LNCAP (cell line): ENCODE measurements at regions not wholly inside any gene's neighbourhood (a gene's known extent, or its start where the extent isn't known, plus 50 kb on each side); places are given as distances from the start of the nearest gene placed in this dataset.

Experiments
- CTCF ChIP-seq: fragments of 450-650 bp; IDR thresholded peaks from 2 replicates; pipeline ENCODE4 v1.5.1; 2017; ENCODE audit warnings: mild to moderate bottlenecking

- TF ChIP-seq CTCF = no peak
These were observed 76.1 kb upstream of the KRR1 start for GRCh38 chr12:75587340-75588106.

- TF ChIP-seq CTCF = no peak
These were observed 73.9 kb upstream of the KRR1 start for GRCh38 chr12:75585330-75585729.

- no peak for TF ChIP-seq CTCF
These were observed 71.9 kb upstream of the KRR1 start for GRCh38 chr12:75583355-75583754.

- no peak for TF ChIP-seq CTCF
These were observed 70.1 kb upstream of the KRR1 start for GRCh38 chr12:75581515-75581914.

GRCh38 chr12:75579552-75579951, 68.1 kb upstream of the KRR1 start:
- no peak for TF ChIP-seq CTCF

GRCh38 chr12:75578546-75578945, 67.1 kb upstream of the KRR1 start:
- TF ChIP-seq CTCF = no peak

- no peak for TF ChIP-seq CTCF
These were observed 66.4 kb upstream of the KRR1 start for GRCh38 chr12:75577812-75578211.

GRCh38 chr12:75571656-75572205, 60.3 kb upstream of the KRR1 start:
- no peak for TF ChIP-seq CTCF
